B cell (primary cell): ENCODE measurements at regions not wholly inside any gene's neighbourhood (a gene's known extent, or its start where the extent isn't known, plus 50 kb on each side); places are given as distances from the start of the nearest gene placed in this dataset.

Experiments used
- ATAC-seq: fragments of 200-7000 bp; cut with Tn5 transposase; one replicate; pipeline ENCODE4 v1.10.0; 2021; ENCODE audit warnings: low read depth, mild to moderate bottlenecking, moderate number of reproducible peaks, moderate library complexity
- CTCF ChIA-PET: fragments of 350-600 bp; sonication (Branson Sonifier 250); formaldehyde crosslinking; loops from one replicate; lab custom pipeline; 2021; ENCODE audit warnings: antibody characterized with exemption, inconsistent platforms; lab: Charles Lee
- POLR2A ChIA-PET: fragments of 350-600 bp; sonication (Branson Sonifier 250); formaldehyde crosslinking; loops from one replicate; lab custom pipeline; 2021; ENCODE audit warnings: antibody characterized with exemption; lab: Charles Lee
- DNase-seq: peaks from one replicate; pipeline ENCODE4 v3.0.0; 2013
- H2AFZ ChIP-seq: 2 replicates; pipeline ENCODE4 v1.6.1; 2012; ENCODE audit warnings: mild to moderate bottlenecking, low read depth, low read length; ENCODE audit not compliant: insufficient read depth, poor library complexity, severe bottlenecking
- H3K27ac ChIP-seq, 2 donors: 1 replicate in 1 of 2; 2 replicates in 1 of 2; pipeline ENCODE4 v1.5.1; 2012 to 2013; ENCODE audit warnings: low read length in 2 of 2, mild to moderate bottlenecking in 2 of 2, moderate library complexity in 1 of 2
- H3K27me3 ChIP-seq, 4 experiments: fragments of 200-600 bp in 1 of 4; sonication (generic) in 1 of 4; replicated peaks in 1 of 4; 1 replicate in 2 of 4; 2 replicates in 2 of 4; pipeline versions ENCODE4 v1.6.1 to v1.7.0; 2013 to 2016; ENCODE audit warnings: low read length in 3 of 4, mild to moderate bottlenecking in 2 of 4, mixed read lengths in 1 of 4, moderate library complexity in 1 of 4; ENCODE audit not compliant: insufficient read depth in 4 of 4, control insufficient read depth in 3 of 4; ENCODE audit errors: control extremely low read depth in 1 of 4
- H3K36me3 ChIP-seq, 2 experiments: replicated peaks in 1 of 2; 1 replicate in 1 of 2; 2 replicates in 1 of 2; pipeline versions ENCODE4 v1.6.1 to v1.7.1; 2013; ENCODE audit warnings: low read length in 1 of 2; ENCODE audit not compliant: insufficient read depth in 2 of 2, control insufficient read depth in 1 of 2; ENCODE audit errors: control extremely low read depth in 1 of 2, extremely low read depth in 1 of 2
- H3K4me1 ChIP-seq, 2 donors: fragments of 200-600 bp in 1 of 2; sonication (generic) in 1 of 2; 1 replicate in 1 of 2; 2 replicates in 1 of 2; pipeline versions ENCODE4 v1.5.1 to v1.6.1; 2013 to 2017; ENCODE audit warnings: low read length in 2 of 2; ENCODE audit not compliant: control insufficient read depth in 2 of 2, insufficient read depth in 2 of 2
- H3K4me2 ChIP-seq: replicated peaks from 2 replicates; pipeline ENCODE3; 2012; ENCODE audit warnings: mild to moderate bottlenecking, low read depth, low read length; ENCODE audit not compliant: poor library complexity, severe bottlenecking
- H3K4me3 ChIP-seq, 5 experiments: fragments of 200-600 bp in 1 of 5; sonication (generic) in 1 of 5; 1 replicate in 3 of 5; 2 replicates in 2 of 5; pipeline versions ENCODE4 v1.5.1 to v1.7.0; 2011 to 2016; ENCODE audit warnings: low read length in 4 of 5, mild to moderate bottlenecking in 4 of 5, low read depth in 2 of 5, control low read depth in 1 of 5, moderate library complexity in 1 of 5; ENCODE audit not compliant: insufficient read depth in 1 of 5; ENCODE audit errors: control extremely low read depth in 1 of 5, extremely low read depth in 1 of 5
- H3K79me2 ChIP-seq: fragments of 200-600 bp; sonication (generic); one replicate; pipeline ENCODE4 v1.6.0; 2016; ENCODE audit warnings: low read length; ENCODE audit not compliant: control insufficient read depth, insufficient read depth
- H3K9ac ChIP-seq: fragments of 200-600 bp; sonication (generic); 2 replicates; pipeline ENCODE4 v1.6.1; 2017; ENCODE audit warnings: mild to moderate bottlenecking, low read length, moderate library complexity
- H3K9me3 ChIP-seq, 3 donors: one replicate each; pipeline versions ENCODE4 v1.6.1 to v1.7.1; 2013; ENCODE audit warnings: low read length in 2 of 3; ENCODE audit not compliant: control insufficient read depth in 2 of 3, insufficient read depth in 1 of 3; ENCODE audit errors: control extremely low read depth in 1 of 3
- H4K20me1 ChIP-seq: 2 replicates; pipeline ENCODE4 v1.6.0; 2012; ENCODE audit warnings: mild to moderate bottlenecking, low read length; ENCODE audit not compliant: insufficient read depth, control insufficient read depth, poor library complexity, severe bottlenecking
- H3K27ac Mint-ChIP-seq: one replicate; pipeline ENCODE4 v1.8.0; 2021; ENCODE audit warnings: mixed read lengths
- H3K27me3 Mint-ChIP-seq: one replicate; pipeline ENCODE4 v1.8.0; 2021; ENCODE audit warnings: mixed read lengths
- H3K4me1 Mint-ChIP-seq: one replicate; pipeline ENCODE4 v1.8.0; 2021; ENCODE audit warnings: mixed read lengths
- H3K4me3 Mint-ChIP-seq: one replicate; pipeline ENCODE4 v1.8.0; 2021; ENCODE audit warnings: mixed read lengths
- H3K9me3 Mint-ChIP-seq: one replicate; pipeline ENCODE4 v1.8.0; 2022; ENCODE audit warnings: mixed read lengths; ENCODE audit not compliant: insufficient read depth
- EZH2 ChIP-seq: IDR thresholded peaks from 2 replicates; pipeline ENCODE4 v1.6.1; 2012; ENCODE audit warnings: borderline replicate concordance, low read depth, mild to moderate bottlenecking, moderate library complexity, low read length; ENCODE audit not compliant: insufficient read depth, poor library complexity, severe bottlenecking
- WGBS: methylation state at CpG from one replicate; pipeline ENCODE4 v1.1.5; 2013; ENCODE audit warnings: missing lambda C conversion rate; ENCODE audit not compliant: insufficient coverage; 5-methylcytosine and 5-hydroxymethylcytosine counted together
- intact Hi-C: fragments of 100-400 bp; cut with micrococcal nuclease; formaldehyde crosslinking; loops from one replicate; pipeline ENCODE4 v1.10.0; 2022
- TF ChIP-seq, protein P1 (sequence below): fragments of 200-600 bp; IDR thresholded peaks from one replicate; pipeline ENCODE4 v1.8.0; 2022; ENCODE audit warnings: antibody characterized with exemption, mild to moderate bottlenecking

DNA sequence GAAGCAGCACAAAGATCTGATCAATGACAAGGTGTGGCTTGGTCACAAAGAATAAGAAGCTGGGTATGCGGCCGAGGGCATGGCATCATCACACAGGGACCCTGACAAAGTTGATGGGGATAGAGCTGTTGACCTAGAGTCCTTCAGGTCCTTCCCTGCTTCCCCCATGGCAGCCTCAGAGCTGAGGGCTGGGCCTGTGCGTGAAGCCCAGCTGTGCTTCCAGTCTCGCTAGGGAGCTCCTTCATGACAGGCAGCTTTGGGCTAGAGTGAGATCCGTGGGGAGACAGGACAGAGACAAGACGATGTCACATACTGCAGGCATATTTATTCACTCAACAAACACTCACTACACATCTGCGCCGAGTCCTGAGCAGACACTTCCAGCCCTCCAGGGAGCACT, 56.4 kb upstream of the NEURL1B start:
- H3K4me1 ChIP-seq = no peaks in the 10 kb centered on the region
- no peak overlapping the region for H3K27ac ChIP-seq
- H3K79me2 ChIP-seq = no peaks in the 10 kb centered on the region
- ATAC-seq (no peak), DNase-seq (no peak)
- intact Hi-C loops = no loop called here
- WGBS = 86% methylated on average over 6 of the region's 8 CpGs
- ChIA-PET CTCF (no interaction called here), POLR2A (no interaction called here)
- no peaks in the 10 kb centered on the region for H3K4me1 Mint-ChIP-seq
- H3K9ac ChIP-seq = no peak overlapping the region
- H3K9me3 Mint-ChIP-seq = no peaks in the 10 kb centered on the region
- no peak overlapping the region for H3K4me2 ChIP-seq
- H3K27me3 Mint-ChIP-seq = peaks cover 30% of the 10 kb centered on the region
- H3K9me3 ChIP-seq = no peaks in the 10 kb centered on the region
- no peaks in the 10 kb centered on the region for H3K36me3 ChIP-seq
- no peak overlapping the region for H3K27ac Mint-ChIP-seq
- TF ChIP-seq, protein P1, sequence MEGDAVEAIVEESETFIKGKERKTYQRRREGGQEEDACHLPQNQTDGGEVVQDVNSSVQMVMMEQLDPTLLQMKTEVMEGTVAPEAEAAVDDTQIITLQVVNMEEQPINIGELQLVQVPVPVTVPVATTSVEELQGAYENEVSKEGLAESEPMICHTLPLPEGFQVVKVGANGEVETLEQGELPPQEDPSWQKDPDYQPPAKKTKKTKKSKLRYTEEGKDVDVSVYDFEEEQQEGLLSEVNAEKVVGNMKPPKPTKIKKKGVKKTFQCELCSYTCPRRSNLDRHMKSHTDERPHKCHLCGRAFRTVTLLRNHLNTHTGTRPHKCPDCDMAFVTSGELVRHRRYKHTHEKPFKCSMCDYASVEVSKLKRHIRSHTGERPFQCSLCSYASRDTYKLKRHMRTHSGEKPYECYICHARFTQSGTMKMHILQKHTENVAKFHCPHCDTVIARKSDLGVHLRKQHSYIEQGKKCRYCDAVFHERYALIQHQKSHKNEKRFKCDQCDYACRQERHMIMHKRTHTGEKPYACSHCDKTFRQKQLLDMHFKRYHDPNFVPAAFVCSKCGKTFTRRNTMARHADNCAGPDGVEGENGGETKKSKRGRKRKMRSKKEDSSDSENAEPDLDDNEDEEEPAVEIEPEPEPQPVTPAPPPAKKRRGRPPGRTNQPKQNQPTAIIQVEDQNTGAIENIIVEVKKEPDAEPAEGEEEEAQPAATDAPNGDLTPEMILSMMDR = no peak
- no peak for TF ChIP-seq EZH2
- no peaks in the 10 kb centered on the region for H4K20me1 ChIP-seq
- no peak overlapping the region for H3K4me3 ChIP-seq
- no peak overlapping the region for H2AFZ ChIP-seq
- H3K4me3 Mint-ChIP-seq = no peak overlapping the region
- peaks cover 0 to 4% (median 0%) of the 10 kb centered on the region in 4 experiments for H3K27me3 ChIP-seq

DNA sequence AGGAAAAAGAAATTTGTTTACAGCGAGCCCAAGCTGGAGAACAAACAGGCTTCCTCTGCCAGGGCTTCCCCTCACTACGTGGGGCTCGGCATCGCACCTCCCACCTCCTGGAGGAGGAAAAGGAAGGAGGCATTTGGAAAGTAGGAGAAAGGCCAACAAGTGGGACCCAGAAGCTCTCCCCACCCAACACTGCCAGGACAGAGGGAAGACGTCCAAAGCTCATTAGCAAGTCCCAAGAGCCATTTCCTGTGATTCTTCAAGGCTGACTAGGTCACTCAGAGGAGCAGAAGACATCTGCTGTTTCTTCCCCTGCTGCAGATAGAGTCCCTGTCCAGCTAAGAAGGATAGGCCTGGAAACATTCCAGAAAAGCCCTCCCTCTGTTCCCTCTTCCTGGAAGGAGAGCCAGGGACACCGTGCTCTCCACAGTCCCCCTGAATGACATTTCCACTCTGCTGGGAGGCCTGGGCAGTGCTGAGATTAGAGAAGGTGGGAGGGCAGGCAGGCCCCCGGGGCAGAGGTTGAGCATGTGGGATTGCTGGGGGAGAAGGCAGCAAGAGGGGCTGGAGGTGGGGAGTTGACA, 57.0 kb upstream of the NEURL1B start:
- no peak for DNase-seq
- peaks cover 30% of the 10 kb centered on the region for H3K27me3 Mint-ChIP-seq

More for the DNA sequence above, 57.0 kb upstream of the NEURL1B start:
- no peak overlapping the region for H3K4me3 Mint-ChIP-seq
- no peaks in the 10 kb centered on the region for H3K36me3 ChIP-seq
- no peak overlapping the region for H3K4me3 ChIP-seq
- ChIA-PET CTCF (no interaction called here), POLR2A (no interaction called here)
- no peaks in the 10 kb centered on the region for H3K4me1 Mint-ChIP-seq
- no peaks in the 10 kb centered on the region for H3K4me1 ChIP-seq
- H2AFZ ChIP-seq = no peak overlapping the region
- no peaks in the 10 kb centered on the region for H3K9me3 Mint-ChIP-seq
- TF ChIP-seq, protein P1 = no peak
- TF ChIP-seq EZH2 = no peak
- H4K20me1 ChIP-seq = no peaks in the 10 kb centered on the region
- no peak overlapping the region for H3K9ac ChIP-seq
- no peak overlapping the region for H3K4me2 ChIP-seq
- 75% methylated on average over 2 of the region's 7 CpGs for WGBS
- H3K27ac ChIP-seq = no peak overlapping the region
- intact Hi-C loops = no loop called here
- ATAC-seq = no peak
- no peaks in the 10 kb centered on the region for H3K79me2 ChIP-seq
- peaks cover 0 to 4% (median 0%) of the 10 kb centered on the region in 4 experiments for H3K27me3 ChIP-seq
- no peak overlapping the region for H3K27ac Mint-ChIP-seq
- H3K9me3 ChIP-seq = no peaks in the 10 kb centered on the region
